ENCODE measurements at regions not wholly inside any gene's neighbourhood (a gene's known extent, or its start where the extent isn't known, plus 50 kb on each side); places are given as distances from the start of the nearest gene placed in this dataset.
A peak's percentile ranks its signal among the peaks of the same experiment; 100 is the strongest.
"Not testable (repeated sequence)": the region's sequence is repeated elsewhere in the genome, so short reads cannot be mapped to it uniquely, and the experiment has no call there.

- H3K27me3 ChIP-seq = no peaks in the 10 kb centered on the region
- DNase-seq = no peak
- H3K36me3 ChIP-seq = no peaks in the 10 kb centered on the region
- H3K9me3 ChIP-seq = no peaks in the 10 kb centered on the region
- no peak overlapping the region for H3K4me3 ChIP-seq
These were observed 246.5 kb downstream of the SLITRK2 start for GRCh38 chrX:146064156-146064555.

DNA sequence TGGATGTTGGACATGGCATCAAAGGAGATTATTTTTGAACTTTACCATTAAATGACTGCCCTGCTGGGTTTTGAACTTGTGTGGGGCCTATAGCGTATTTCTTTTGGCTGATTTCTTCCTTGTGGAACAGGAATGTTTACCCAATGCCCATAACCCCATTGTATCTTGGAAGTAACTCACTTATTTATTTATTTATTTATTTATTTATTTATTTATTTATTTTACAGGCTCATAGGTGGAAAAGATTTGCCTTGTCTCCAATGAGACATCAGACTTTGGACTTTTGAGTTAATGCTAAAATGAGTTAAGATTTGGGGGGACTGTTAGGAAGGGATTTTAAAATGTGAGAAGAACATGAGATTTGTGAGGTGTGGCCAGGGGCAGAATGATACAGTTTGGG, 273.1 kb downstream of the SLITRK2 start:
- H3K36me3 ChIP-seq = no peaks in the 10 kb centered on the region
- no peak for DNase-seq
- H3K27me3 ChIP-seq = no peaks in the 10 kb centered on the region
- no peak overlapping the region for H3K4me3 ChIP-seq
- no peaks in the 10 kb centered on the region for H3K9me3 ChIP-seq

- no peak overlapping the region for H3K4me3 ChIP-seq
- H3K36me3 ChIP-seq = no peaks in the 10 kb centered on the region
- H3K9me3 ChIP-seq = no peaks in the 10 kb centered on the region
- no peak for DNase-seq
- no peaks in the 10 kb centered on the region for H3K27me3 ChIP-seq
These were observed 291.7 kb downstream of the SLITRK2 start for GRCh38 chrX:146109362-146109761.

GRCh38 chrX:146119074-146119473, 301.4 kb downstream of the SLITRK2 start:
- H3K27me3 ChIP-seq, H3K36me3 ChIP-seq, DNase-seq, H3K9me3 ChIP-seq, H3K4me3 ChIP-seq: not testable (repeated sequence)

DNA sequence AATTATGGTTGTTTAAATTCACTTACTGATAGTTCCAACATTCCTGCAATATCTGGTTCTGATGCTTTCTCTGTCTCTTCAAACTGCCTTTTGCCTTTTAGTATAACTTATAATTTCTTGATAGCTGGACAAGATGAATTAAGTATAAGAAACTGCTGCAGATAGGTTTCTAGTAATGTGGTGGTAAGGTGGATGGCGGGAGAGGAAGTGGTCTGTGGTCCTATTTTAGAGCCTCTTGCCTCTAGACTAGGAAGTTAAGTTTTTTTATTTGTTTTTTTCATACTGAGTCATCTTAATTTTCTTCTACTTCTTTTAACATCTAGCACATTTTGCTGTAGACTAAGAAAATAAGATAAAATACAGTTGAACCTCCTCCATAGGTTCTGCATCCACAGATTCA, 310.0 kb downstream of the SLITRK2 start:
- Histone ChIP-seq H3K27me3 (no peaks in the 10 kb centered on the region), H3K36me3 (no peaks in the 10 kb centered on the region), H3K9me3 (no peaks in the 10 kb centered on the region), H3K4me3 (no peak overlapping the region)
- no peak for DNase-seq

GRCh38 chrX:146141221-146141620, 323.6 kb downstream of the SLITRK2 start:
- Histone ChIP-seq H3K4me3 (no peak overlapping the region), H3K27me3 (no peaks in the 10 kb centered on the region), H3K9me3 (no peaks in the 10 kb centered on the region), H3K36me3 (no peaks in the 10 kb centered on the region)
- no peak for DNase-seq

DNA sequence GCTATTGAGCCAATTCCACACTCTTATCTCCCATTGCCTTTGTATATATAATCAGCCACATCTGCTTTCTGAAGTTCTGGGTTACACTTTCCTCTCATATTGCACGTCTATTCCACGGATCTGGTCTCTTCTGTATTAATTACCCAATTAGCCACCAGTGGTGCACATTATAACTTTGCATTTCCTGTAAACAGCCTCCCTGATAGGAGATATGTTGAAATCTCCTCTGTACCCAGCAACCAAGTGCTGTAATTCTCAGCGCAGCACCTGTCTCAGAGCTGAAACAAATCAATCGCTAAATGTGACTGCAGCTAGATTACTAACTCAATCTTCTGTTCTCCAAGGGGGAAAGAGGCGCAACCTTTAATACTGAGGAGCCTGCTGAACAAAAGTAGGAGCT, 326.4 kb downstream of the SLITRK2 start:
- no peak for DNase-seq
- Histone ChIP-seq H3K9me3 (no peaks in the 10 kb centered on the region), H3K27me3 (no peaks in the 10 kb centered on the region), H3K36me3 (no peaks in the 10 kb centered on the region), H3K4me3 (no peak overlapping the region)

DNA sequence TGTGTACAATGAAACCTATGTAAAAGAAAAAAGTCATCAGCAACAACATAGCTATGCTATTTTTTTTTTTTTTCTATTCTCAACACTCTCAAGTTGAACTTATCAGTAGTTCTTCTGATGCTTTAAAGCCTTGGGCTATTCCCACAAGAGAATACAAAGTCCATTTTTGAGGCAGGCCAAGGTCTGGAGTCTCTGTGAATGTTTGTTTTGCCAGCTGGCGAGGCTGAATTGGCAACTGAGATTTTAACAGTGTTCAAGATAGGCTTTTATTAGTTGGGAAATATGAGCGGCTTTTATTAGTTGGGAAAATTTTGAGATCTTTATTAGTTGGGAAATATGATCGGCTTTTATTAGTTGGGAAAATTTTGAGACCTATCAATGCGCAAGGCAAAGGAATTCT, 336.6 kb downstream of the SLITRK2 start:
- no peak overlapping the region for H3K4me3 ChIP-seq
- H3K36me3 ChIP-seq = no peaks in the 10 kb centered on the region
- H3K27me3 ChIP-seq = no peaks in the 10 kb centered on the region
- no peaks in the 10 kb centered on the region for H3K9me3 ChIP-seq
- DNase-seq = no peak

GRCh38 chrX:146160443-146161203, 343.0 kb downstream of the SLITRK2 start:
- Histone ChIP-seq H3K27me3 (no peaks in the 10 kb centered on the region), H3K36me3 (no peaks in the 10 kb centered on the region), H3K9me3 (no peaks in the 10 kb centered on the region), H3K4me3 (no peak overlapping the region)
- DNase-seq = no peak

- Histone ChIP-seq H3K36me3 (no peaks in the 10 kb centered on the region), H3K4me3 (no peak overlapping the region), H3K9me3 (no peaks in the 10 kb centered on the region), H3K27me3 (no peaks in the 10 kb centered on the region)
- no peak for DNase-seq
These were observed 356.1 kb downstream of the SLITRK2 start for GRCh38 chrX:146173742-146174141.

DNA sequence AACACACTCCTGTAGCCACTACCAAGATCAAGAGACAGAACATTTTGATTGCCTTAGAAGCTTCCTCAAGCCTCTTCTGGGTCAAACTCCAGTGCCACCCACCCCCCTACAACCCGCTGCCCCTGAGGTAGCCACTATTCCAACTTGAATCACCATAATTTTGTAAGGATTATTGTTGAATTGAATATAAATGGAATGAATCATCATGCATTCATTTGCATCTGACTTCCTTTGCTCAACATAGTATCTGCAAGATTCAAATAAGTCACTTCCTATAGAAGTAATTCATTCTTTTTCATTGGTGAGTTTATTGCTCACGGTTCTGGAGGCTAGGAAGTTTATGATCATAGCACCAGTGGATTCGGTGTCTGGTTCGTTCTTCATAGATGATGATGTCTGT, 364.2 kb downstream of the SLITRK2 start:
- no peaks in the 10 kb centered on the region for H3K9me3 ChIP-seq
- no peaks in the 10 kb centered on the region for H3K27me3 ChIP-seq
- H3K4me3 ChIP-seq = no peak overlapping the region
- no peak for DNase-seq
- no peaks in the 10 kb centered on the region for H3K36me3 ChIP-seq

GRCh38 chrX:146186540-146186939, 368.9 kb downstream of the SLITRK2 start:
- H3K36me3 ChIP-seq = no peaks in the 10 kb centered on the region
- no peak overlapping the region for H3K4me3 ChIP-seq
- no peaks in the 10 kb centered on the region for H3K27me3 ChIP-seq
- H3K9me3 ChIP-seq = no peaks in the 10 kb centered on the region
- no peak for DNase-seq

DNA sequence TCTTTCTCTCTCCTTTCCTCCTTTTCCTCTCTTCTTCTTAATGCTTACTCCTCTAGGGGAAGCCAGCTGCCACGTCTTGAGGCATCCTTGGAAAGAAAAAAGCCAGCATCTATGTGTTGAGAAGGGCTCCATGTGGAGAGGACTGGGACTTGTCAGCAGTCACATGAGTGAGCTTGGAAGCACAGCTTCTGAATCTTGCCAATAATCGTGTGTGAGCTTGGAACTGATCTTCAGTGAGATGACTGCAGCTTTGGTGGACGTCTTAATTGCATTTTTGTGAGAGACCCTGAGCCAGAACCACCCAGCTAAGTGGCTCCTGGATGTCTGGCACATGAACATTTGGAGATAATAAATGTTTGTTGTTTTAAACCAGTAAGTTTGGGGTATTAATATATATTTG, 371.7 kb downstream of the SLITRK2 start:
- no peak for DNase-seq
- no peaks in the 10 kb centered on the region for H3K36me3 ChIP-seq
- no peaks in the 10 kb centered on the region for H3K27me3 ChIP-seq
- H3K4me3 ChIP-seq = no peak overlapping the region
- no peaks in the 10 kb centered on the region for H3K9me3 ChIP-seq

DNA sequence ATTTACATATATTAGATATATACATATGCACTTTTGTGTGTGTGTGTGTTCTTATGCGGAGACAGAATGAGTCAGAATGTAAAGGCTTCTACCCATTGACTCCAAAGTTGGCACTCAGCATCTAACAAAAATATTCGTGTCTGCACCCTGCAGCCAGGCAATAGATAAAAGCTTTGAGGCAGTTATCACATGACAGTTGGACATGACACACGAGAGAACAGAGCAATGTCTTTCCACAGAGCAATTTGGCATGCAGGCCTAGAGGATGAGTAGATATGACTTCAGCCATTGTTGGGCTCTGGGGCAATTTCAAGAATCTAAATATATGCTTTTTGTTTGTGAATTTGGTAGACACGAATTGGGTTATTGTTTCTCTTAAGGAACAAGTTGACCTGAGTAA, 391.2 kb downstream of the SLITRK2 start:
- Histone ChIP-seq H3K36me3 (no peaks in the 10 kb centered on the region), H3K27me3 (no peaks in the 10 kb centered on the region), H3K4me3 (no peak overlapping the region), H3K9me3 (no peaks in the 10 kb centered on the region)
- peak; percentile 2 for DNase-seq

- DNase-seq = no peak
- Histone ChIP-seq H3K4me3 (no peak overlapping the region), H3K27me3 (no peaks in the 10 kb centered on the region), H3K9me3 (no peaks in the 10 kb centered on the region), H3K36me3 (no peaks in the 10 kb centered on the region)
These were observed 406.8 kb downstream of the SLITRK2 start for GRCh38 chrX:146224442-146224841.

GRCh38 chrX:146238173-146238572, 420.5 kb downstream of the SLITRK2 start:
- Histone ChIP-seq H3K36me3 (no peaks in the 10 kb centered on the region), H3K27me3 (no peaks in the 10 kb centered on the region), H3K4me3 (no peak overlapping the region), H3K9me3 (no peaks in the 10 kb centered on the region)
- no peak for DNase-seq

GRCh38 chrX:146241902-146242301, 424.3 kb downstream of the SLITRK2 start:
- Histone ChIP-seq H3K27me3 (no peaks in the 10 kb centered on the region), H3K9me3 (no peaks in the 10 kb centered on the region), H3K4me3 (no peak overlapping the region), H3K36me3 (no peaks in the 10 kb centered on the region)
- no peak for DNase-seq

GRCh38 chrX:146243041-146243440, 425.4 kb downstream of the SLITRK2 start:
- Histone ChIP-seq H3K9me3 (no peaks in the 10 kb centered on the region), H3K27me3 (no peaks in the 10 kb centered on the region), H3K36me3 (no peaks in the 10 kb centered on the region), H3K4me3 (no peak overlapping the region)
- peak; percentile 5 for DNase-seq

- no peak for DNase-seq
- H3K27me3 ChIP-seq = no peaks in the 10 kb centered on the region
- H3K4me3 ChIP-seq = no peak overlapping the region
- no peaks in the 10 kb centered on the region for H3K36me3 ChIP-seq
- no peaks in the 10 kb centered on the region for H3K9me3 ChIP-seq
These were observed 441.6 kb downstream of the SLITRK2 start for GRCh38 chrX:146259207-146259606.

All from MG63 (cell line).